MG63 (cell line): ENCODE measurements at regions not wholly inside any gene's neighbourhood (a gene's known extent, or its start where the extent isn't known, plus 50 kb on each side); places are given as distances from the start of the nearest gene placed in this dataset.
A peak's percentile ranks its signal among the peaks of the same experiment; 100 is the strongest.
"Not testable (repeated sequence)": the region's sequence is repeated elsewhere in the genome, so short reads cannot be mapped to it uniquely, and the experiment has no call there.

Experiments used
- DNase-seq: peaks from one replicate; pipeline ENCODE4 v3.0.0-alpha.2; 2020
- H3K27me3 ChIP-seq: fragments of 250-450 bp; sonication (Bioruptor Pico); 2 replicates; pipeline ENCODE4 v1.5.1; 2020; ENCODE audit warnings: mild to moderate bottlenecking, moderate library complexity
- H3K36me3 ChIP-seq: fragments of 250-450 bp; sonication (Bioruptor Pico); 2 replicates; pipeline ENCODE4 v1.5.1; 2020; ENCODE audit warnings: mild to moderate bottlenecking, moderate library complexity
- H3K4me3 ChIP-seq: fragments of 250-450 bp; sonication (Bioruptor Pico); 2 replicates; pipeline ENCODE4 v1.5.1; 2020; ENCODE audit warnings: mild to moderate bottlenecking, moderate library complexity
- H3K9me3 ChIP-seq: fragments of 250-450 bp; sonication (Bioruptor Pico); 2 replicates; pipeline ENCODE4 v1.5.1; 2020; ENCODE audit warnings: mild to moderate bottlenecking, moderate library complexity

DNA sequence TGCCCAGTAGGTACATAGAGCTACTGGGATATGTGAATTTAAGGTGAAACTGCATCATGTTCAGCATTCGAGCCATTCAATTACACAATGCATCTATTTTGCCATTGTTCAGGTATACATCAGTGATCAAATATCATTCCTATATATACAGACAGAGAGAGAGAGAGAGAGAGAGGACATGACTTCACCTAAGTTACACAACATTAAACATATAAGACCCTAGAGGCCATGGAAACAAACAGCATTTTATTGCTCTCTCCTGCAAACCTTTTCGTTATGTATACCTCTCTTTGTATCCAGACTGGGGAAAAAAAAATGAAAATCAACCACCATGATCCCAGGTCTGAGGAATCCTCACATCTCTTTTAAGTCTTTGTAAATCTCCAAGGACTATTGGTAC, 1829.1 kb downstream of the LRRC4C start:
- Histone ChIP-seq H3K27me3 (no peaks in the 10 kb centered on the region), H3K9me3 (no peaks in the 10 kb centered on the region), H3K36me3 (no peaks in the 10 kb centered on the region), H3K4me3 (no peak overlapping the region)
- DNase-seq: no peak

DNA sequence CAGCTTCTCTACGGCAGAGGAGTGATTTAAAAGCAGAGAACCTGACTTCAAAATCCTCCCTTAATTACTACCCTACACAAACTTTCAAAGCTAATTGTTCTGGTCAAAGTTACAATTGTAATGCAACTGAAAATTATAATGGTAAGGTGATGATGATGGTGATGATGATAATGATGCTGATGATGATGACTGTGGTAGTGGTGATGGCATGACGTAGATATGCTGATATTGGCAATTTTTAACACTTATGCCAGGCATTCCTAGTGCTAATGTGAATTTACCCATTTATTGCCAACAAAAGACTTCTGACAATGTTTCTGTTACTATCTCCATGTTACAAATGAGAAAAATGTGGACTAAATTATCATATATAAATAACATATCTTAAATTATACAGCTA, 1831.1 kb downstream of the LRRC4C start:
- no peaks in the 10 kb centered on the region for H3K36me3 ChIP-seq
- H3K27me3 ChIP-seq: no peaks in the 10 kb centered on the region
- no peak overlapping the region for H3K4me3 ChIP-seq
- DNase-seq: no peak
- no peaks in the 10 kb centered on the region for H3K9me3 ChIP-seq

DNA sequence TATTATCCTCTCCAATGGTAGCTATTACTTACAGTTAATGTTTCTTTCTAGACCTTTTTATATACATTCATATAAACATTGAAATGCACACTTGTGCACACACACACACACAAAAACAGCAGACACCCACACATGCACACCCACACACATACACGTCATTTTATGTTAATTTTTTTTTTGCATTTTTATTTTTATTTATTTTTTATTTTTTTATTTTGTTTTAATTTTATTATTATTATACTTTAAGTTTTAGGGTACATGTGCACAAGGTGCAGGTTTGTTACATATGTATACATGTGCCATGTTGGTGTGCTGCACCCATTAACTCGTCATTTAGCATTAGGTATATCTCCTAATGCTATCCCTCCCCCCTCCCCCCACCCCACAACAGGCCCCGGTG, 1839.1 kb downstream of the LRRC4C start:
- DNase-seq, H3K4me3 ChIP-seq, H3K36me3 ChIP-seq, H3K9me3 ChIP-seq, H3K27me3 ChIP-seq: not testable (repeated sequence)

DNA sequence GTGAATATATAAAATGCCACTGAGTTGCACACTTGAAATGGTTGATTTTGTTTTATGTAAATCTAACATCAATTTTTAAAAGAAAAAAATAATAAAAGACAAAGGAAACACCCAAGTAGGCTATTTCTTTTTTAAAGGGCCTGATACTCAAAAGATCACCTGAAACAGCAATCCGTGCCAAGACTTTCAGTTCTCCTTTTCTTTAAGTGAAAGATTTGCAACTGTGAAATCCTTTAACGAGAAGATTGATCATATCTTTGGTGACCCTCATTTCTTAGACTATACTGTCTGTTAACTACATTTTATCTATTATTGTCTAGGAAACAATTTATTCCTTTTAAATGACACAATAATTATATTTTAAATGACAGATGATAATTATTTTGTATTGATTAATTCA, 1841.5 kb downstream of the LRRC4C start:
- Histone ChIP-seq H3K9me3 (no peaks in the 10 kb centered on the region; the same call in 1 of the 2 replicates), H3K36me3 (no peaks in the 10 kb centered on the region), H3K4me3 (no peak overlapping the region), H3K27me3 (no peaks in the 10 kb centered on the region)
- no peak for DNase-seq

DNA sequence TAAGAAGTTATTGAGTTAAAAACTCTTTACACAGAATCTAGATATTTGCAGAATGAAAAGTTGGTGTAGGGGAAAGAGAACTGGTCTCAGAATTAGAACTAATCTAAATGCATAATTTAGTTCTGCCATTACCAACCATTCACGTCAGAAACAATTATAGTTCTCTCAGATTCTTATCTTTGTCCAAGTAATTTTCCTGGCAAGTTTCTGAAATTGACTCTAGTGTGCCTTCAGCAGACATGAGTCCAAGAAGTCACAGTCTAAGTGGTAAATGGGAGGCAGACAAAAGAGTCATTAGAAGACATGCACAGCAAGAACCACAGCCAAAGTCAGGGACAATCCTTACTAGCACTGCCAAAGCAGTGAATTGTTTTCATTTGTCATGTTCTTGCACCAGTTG, 1870.1 kb downstream of the LRRC4C start:
- Histone ChIP-seq H3K36me3 (no peaks in the 10 kb centered on the region), H3K9me3 (no peaks in the 10 kb centered on the region), H3K4me3 (no peak overlapping the region), H3K27me3 (no peaks in the 10 kb centered on the region)
- no peak for DNase-seq

DNA sequence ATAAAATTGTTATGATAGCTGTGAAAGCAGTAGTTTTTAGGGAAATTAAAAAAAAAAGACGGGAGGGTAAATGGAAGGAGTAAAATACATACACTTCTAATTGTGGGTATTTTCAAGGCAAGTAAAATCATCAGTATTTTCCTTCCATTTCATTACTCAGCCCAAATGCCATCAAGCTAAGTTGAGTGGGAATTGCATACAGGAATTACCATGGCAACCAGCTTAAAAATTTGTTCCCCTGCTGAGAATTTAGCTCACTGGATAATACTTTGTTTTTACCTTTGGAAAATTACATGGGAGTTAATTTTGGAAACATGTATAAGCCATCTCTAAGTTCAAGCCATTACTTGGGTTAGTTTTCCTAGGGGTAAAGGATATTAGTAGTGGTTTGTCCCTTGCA, 1873.4 kb downstream of the LRRC4C start:
- H3K36me3 ChIP-seq: no peaks in the 10 kb centered on the region
- no peaks in the 10 kb centered on the region for H3K9me3 ChIP-seq
- DNase-seq: no peak
- H3K27me3 ChIP-seq: no peaks in the 10 kb centered on the region
- H3K4me3 ChIP-seq: no peak overlapping the region

DNA sequence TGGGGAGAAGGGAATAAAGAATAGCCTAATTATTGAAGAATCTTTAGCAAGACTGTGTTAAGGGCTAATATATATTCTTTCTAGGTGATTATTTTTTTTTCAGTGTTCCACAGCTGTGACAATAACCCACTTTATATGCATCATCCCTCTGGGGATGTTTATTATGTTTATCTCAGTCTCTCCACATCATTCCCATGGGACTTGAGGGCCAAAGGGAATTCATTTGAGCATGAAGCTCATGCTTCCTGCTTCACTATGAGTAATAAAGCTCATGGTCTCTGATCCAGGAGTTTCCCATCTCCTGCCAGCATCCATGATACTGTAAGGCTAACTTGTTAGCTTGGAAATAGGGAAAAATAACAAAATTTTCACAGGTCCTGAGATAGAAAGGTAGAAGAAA, 1888.4 kb downstream of the LRRC4C start:
- peak; percentile 10 for DNase-seq
- H3K36me3 ChIP-seq: no peaks in the 10 kb centered on the region
- H3K4me3 ChIP-seq: no peak overlapping the region
- no peaks in the 10 kb centered on the region for H3K27me3 ChIP-seq
- H3K9me3 ChIP-seq: no peaks in the 10 kb centered on the region

DNA sequence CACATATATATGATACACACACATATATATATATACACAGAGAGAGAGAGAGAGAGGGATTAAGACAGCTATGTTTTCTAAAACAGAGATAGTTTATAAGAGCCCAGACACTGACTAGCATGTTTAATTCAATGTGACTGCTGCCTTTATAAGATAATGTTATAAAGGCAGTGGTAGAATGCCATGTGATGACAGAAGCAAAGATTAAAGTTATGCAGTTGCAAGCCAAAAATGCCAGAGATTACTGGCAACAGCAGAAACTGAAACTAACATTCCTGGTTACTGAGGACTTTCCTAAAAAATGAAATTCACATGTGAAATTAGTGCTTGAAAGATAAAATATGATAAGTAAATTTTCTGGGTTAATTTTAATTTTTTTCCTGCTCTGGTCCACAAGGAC, 1888.9 kb downstream of the LRRC4C start:
- DNase-seq: no peak
- Histone ChIP-seq H3K9me3 (0 out of 2 replicates have a peak, but pooled peaks cover 1% of the 10 kb centered on the region), H3K4me3 (no peak overlapping the region), H3K27me3 (no peaks in the 10 kb centered on the region), H3K36me3 (no peaks in the 10 kb centered on the region)

DNA sequence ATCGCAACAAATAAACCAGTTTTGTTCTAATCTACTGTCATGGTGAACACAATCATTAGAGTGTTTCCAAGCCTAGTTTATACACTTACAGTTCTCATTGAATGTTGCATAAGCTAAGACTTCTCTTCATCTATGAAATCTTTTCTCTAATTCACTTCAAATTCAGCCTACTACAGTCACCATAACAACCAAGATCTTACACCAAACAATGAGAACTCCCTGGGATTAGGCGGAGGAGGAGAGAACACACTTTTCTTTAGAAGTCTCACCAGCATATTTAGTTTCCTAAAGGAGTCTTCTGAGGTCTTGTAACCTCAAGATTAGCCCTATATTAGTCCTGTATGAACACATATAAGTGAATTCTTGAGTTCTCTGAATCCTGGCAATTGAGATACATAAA, 1889.7 kb downstream of the LRRC4C start:
- Histone ChIP-seq H3K27me3 (no peaks in the 10 kb centered on the region), H3K9me3 (0 out of 2 replicates have a peak, but pooled peaks cover 1% of the 10 kb centered on the region), H3K36me3 (no peaks in the 10 kb centered on the region), H3K4me3 (no peak overlapping the region)
- DNase-seq: no peak

DNA sequence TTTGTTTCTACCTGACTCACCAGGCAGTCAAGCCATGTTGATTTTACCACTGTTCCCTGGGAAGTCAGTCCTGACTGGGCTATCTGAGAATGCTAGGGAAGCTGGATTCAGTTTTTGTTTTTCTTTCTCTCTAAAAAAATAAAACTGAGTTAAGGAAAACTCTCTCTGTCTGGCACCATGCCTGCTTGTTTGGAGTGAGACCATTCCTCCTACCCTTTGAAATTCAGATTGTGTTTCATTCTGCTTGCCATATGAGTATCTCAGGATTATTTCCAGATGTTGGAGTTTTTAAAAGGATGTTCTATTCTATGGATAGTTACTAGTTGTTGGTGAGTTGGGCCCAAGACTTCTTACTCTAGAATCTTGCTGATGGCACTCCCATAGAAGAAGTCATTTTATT, 1917.0 kb downstream of the LRRC4C start:
- H3K4me3 ChIP-seq: no peak overlapping the region
- H3K9me3 ChIP-seq: peaks cover 2% of the 10 kb centered on the region; the same call in 1 of the 2 replicates
- DNase-seq: no peak
- no peaks in the 10 kb centered on the region for H3K36me3 ChIP-seq
- no peaks in the 10 kb centered on the region for H3K27me3 ChIP-seq

DNA sequence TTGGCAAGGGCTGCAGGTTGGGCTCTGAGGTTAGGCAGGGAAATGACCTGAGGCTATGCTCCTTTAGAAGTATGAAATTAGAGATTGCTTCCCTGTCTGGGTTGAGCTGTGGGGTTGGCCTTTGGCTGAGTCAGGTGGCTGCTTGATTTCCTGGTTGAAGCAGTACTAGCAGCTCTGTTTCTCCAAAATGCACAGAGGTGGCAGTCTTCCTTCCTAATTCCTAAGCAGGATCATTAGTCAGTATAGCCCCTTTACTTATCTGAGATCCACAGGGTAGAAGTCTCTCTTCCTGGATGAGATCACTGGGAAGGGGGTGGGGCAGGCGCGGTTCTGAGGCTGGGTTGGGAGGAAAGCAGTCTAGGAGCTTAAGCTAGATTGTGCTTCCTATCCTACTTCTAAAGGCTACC, 1917.5 kb downstream of the LRRC4C start:
- Histone ChIP-seq H3K36me3 (no peaks in the 10 kb centered on the region), H3K27me3 (no peaks in the 10 kb centered on the region), H3K9me3 (peaks cover 2% of the 10 kb centered on the region), H3K4me3 (no peak overlapping the region)
- peak; percentile 30 for DNase-seq

DNA sequence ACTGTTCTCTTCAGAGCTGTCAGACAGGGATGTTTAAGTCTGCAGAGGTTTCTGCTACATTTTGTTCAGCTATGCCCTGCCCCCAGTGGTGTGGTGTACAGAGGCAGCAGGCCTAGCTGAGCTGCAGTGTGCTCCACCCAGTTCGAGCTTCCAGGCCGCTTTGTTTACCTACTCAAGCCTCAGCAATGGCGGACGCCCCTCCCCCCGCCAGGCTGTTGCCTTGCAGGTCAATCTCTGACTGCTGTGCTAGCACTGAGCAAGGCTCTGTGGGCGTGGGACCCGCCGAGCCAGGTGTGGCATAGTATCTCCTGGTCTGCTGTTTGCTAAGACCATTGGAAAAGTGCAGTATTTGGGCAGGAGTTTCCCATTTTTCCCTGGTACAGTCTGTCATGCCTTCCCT, 1923.1 kb downstream of the LRRC4C start:
- not testable (repeated sequence) for H3K27me3 ChIP-seq, H3K4me3 ChIP-seq, H3K36me3 ChIP-seq, DNase-seq
- H3K9me3 ChIP-seq: peaks cover 10% of the 10 kb centered on the region
